ENCODE measurements at regions not wholly inside any gene's neighbourhood (a gene's known extent, or its start where the extent isn't known, plus 50 kb on each side); places are given as distances from the start of the nearest gene placed in this dataset.

GRCh38 chr2:2827761-2828221, 496.7 kb upstream of the MYT1L start:
- 47% methylated on average over 8 of the region's 8 CpGs for WGBS (ENCODE audit: low lambda C conversion rate)
- no peak overlapping the region for H3K4me2 ChIP-seq
- H3F3A ChIP-seq (replicated peaks; ENCODE audit: insufficient read depth): no peaks in the 10 kb centered on the region
- no peaks in the 10 kb centered on the region for H3K9me2 ChIP-seq
- H3K27ac ChIP-seq (ENCODE audit: low read depth in 2 of 2, low read length in 1 of 2): no peak overlapping the region
- H2AFZ ChIP-seq (ENCODE audit: low read depth): no peak overlapping the region
- H3K27me3 ChIP-seq (ENCODE audit: insufficient read depth): no peaks in the 10 kb centered on the region
- ChIA-PET CTCF (no interaction called here), POLR2A (no interaction called here)
- H4K20me1 ChIP-seq (ENCODE audit: insufficient read depth): no peaks in the 10 kb centered on the region
- no peaks in the 10 kb centered on the region for H3K36me3 ChIP-seq (replicated peaks in 1 of 2; ENCODE audit: control insufficient read depth in 1 of 2, insufficient read depth in 2 of 2, low read length in 1 of 2)
- no peak overlapping the region for H3K9ac ChIP-seq
- no peaks in the 10 kb centered on the region for H3K9me3 ChIP-seq
- TF ChIP-seq ELF1 (IDR thresholded peaks at IDR 0.05): no peak
- no peak for TF ChIP-seq MEF2A (IDR thresholded peaks at IDR 0.05; ENCODE audit: borderline replicate concordance, low read depth)
- H3K79me2 ChIP-seq (ENCODE audit: insufficient read depth): no peaks in the 10 kb centered on the region
- DNase-seq: no peak
- H3K4me1 ChIP-seq (ENCODE audit: control insufficient read depth in 1 of 2, insufficient read depth in 2 of 2, low read depth in 1 of 2, low read length in 1 of 2): peaks cover 0 to 11% of the 10 kb centered on the region in 2 experiments; a peak in 1 of 4 replicates
- no peak overlapping the region for H3K4me3 ChIP-seq (ENCODE audit: low read depth in 2 of 2, low read length in 1 of 2)

GRCh38 chr2:2827046-2827636, 496.1 kb upstream of the MYT1L start:
- CTCF ChIA-PET: interaction anchor here (0.6 kb wide), 1 partner anchor 800 kb away, joined by 3 read pairs; no protein-coding TSS in a partner anchor
- TF ChIP-seq GABPA (IDR thresholded peaks at IDR 0.05; ENCODE audit: low read depth) (no peak), NFIC (IDR thresholded peaks at IDR 0.05; ENCODE audit: borderline replicate concordance) (no peak), IRF3 (IDR thresholded peaks at IDR 0.05; ENCODE audit: low read depth, low read length) (no peak), POLR2AphosphoS5 (IDR thresholded peaks at IDR 0.05; ENCODE audit: low read depth, low read length) (no peak), ZBTB33 (IDR thresholded peaks at IDR 0.05; ENCODE audit: borderline replicate concordance, low read depth) (no peak), PBX3 (IDR thresholded peaks at IDR 0.05) (no peak), TCF12 (IDR thresholded peaks at IDR 0.05) (no peak), RAD21 (IDR thresholded peaks at IDR 0.05; ENCODE audit: low read length) (no peak), RFX5 (IDR thresholded peaks at IDR 0.05; ENCODE audit: low read length) (no peak), EP300 (IDR thresholded peaks at IDR 0.05; ENCODE audit: borderline replicate concordance in 1 of 2, low read depth in 1 of 2, low read length in 1 of 2) (no peak), MXI1 (IDR thresholded peaks at IDR 0.05; ENCODE audit: low read depth, low read length) (no peak), NRF1 (IDR thresholded peaks at IDR 0.05; ENCODE audit: low read depth, low read length) (no peak), EZH2phosphoT487 (IDR thresholded peaks at IDR 0.05; ENCODE audit: borderline replicate concordance, low read depth) (no peak), JUND (IDR thresholded peaks at IDR 0.05) (no peak), FOXJ3 (CRISPR knock-in tag; IDR thresholded peaks at IDR 0.05) (no peak), CTCF (IDR thresholded peaks at IDR 0.05) (no peak)
- DNase-seq: no peak

More at GRCh38 chr2:2827046-2827636, 496.1 kb upstream of the MYT1L start:
- Histone ChIP-seq H3F3A (replicated peaks; ENCODE audit: insufficient read depth) (no peaks in the 10 kb centered on the region), H2AFZ (ENCODE audit: low read depth) (no peak overlapping the region), H3K36me3 (replicated peaks in 1 of 2; ENCODE audit: control insufficient read depth in 1 of 2, insufficient read depth in 2 of 2, low read length in 1 of 2) (no peaks in the 10 kb centered on the region), H3K4me1 (ENCODE audit: control insufficient read depth in 1 of 2, insufficient read depth in 2 of 2, low read depth in 1 of 2, low read length in 1 of 2) (peaks cover 0 to 11% of the 10 kb centered on the region in 2 experiments; a peak in 1 of 4 replicates), H3K9me2 (no peaks in the 10 kb centered on the region), H3K4me2 (no peak overlapping the region), H3K27me3 (ENCODE audit: insufficient read depth) (no peaks in the 10 kb centered on the region), H3K4me3 (ENCODE audit: low read depth in 2 of 2, low read length in 1 of 2) (no peak overlapping the region), H3K27ac (ENCODE audit: low read depth in 2 of 2, low read length in 1 of 2) (no peak overlapping the region), H3K9me3 (no peaks in the 10 kb centered on the region), H3K79me2 (ENCODE audit: insufficient read depth) (no peaks in the 10 kb centered on the region), H4K20me1 (ENCODE audit: insufficient read depth) (no peaks in the 10 kb centered on the region), H3K9ac (no peak overlapping the region)
- 42% methylated on average over 12 of the region's 16 CpGs for WGBS (ENCODE audit: low lambda C conversion rate)
- POLR2A ChIA-PET: no interaction called here
